ENCODE measurements at regions not wholly inside any gene's neighbourhood (a gene's known extent, or its start where the extent isn't known, plus 50 kb on each side); places are given as distances from the start of the nearest gene placed in this dataset.
"Not testable (repeated sequence)": the region's sequence is repeated elsewhere in the genome, so short reads cannot be mapped to it uniquely, and the experiment has no call there.

- DNase-seq = no peak
- TF ChIP-seq POLR2A (IDR thresholded peaks at IDR 0.05; ENCODE audit: low read length) = no peak
- TF ChIP-seq GATA1 (IDR thresholded peaks at IDR 0.05; ENCODE audit: low read depth, low read length) = no peak
Observed at GRCh38 chr4:53844133-53844532, 220.3 kb downstream of the CHIC2 start.

- no peak for TF ChIP-seq GATA1 (IDR thresholded peaks at IDR 0.05; ENCODE audit: low read depth, low read length)
- no peak for TF ChIP-seq POLR2A (IDR thresholded peaks at IDR 0.05; ENCODE audit: low read length)
- no peak for DNase-seq
Observed at GRCh38 chr4:53841711-53842110, 222.7 kb downstream of the CHIC2 start.

GRCh38 chr4:53840643-53841042, 223.8 kb downstream of the CHIC2 start:
- TF ChIP-seq GATA1 (IDR thresholded peaks at IDR 0.05; ENCODE audit: low read depth, low read length) (no peak), POLR2A (IDR thresholded peaks at IDR 0.05; ENCODE audit: low read length) (no peak)
- DNase-seq = no peak

GRCh38 chr4:53833302-53834003, 231.0 kb downstream of the CHIC2 start:
- DNase-seq = not testable (repeated sequence)

- DNase-seq = no peak
- no peak for TF ChIP-seq GATA1 (IDR thresholded peaks at IDR 0.05; ENCODE audit: low read depth, low read length)
- no peak for TF ChIP-seq POLR2A (IDR thresholded peaks at IDR 0.05; ENCODE audit: low read length)
Observed at GRCh38 chr4:53832549-53832948, 231.9 kb downstream of the CHIC2 start.

- no peak for DNase-seq
- no peak for TF ChIP-seq GATA1 (IDR thresholded peaks at IDR 0.05; ENCODE audit: low read depth, low read length)
Observed at GRCh38 chr4:53830511-53830910, 233.9 kb downstream of the CHIC2 start.

GRCh38 chr4:53821179-53821851, 230.0 kb upstream of the LNX1 start:
- no peak for DNase-seq
- TF ChIP-seq GATA1 (IDR thresholded peaks at IDR 0.05; ENCODE audit: low read depth, low read length) (no peak), POLR2A (IDR thresholded peaks at IDR 0.05; ENCODE audit: low read length) (no peak)

GRCh38 chr4:53818104-53818503, 226.8 kb upstream of the LNX1 start:
- DNase-seq = no peak
- TF ChIP-seq GATA1 (IDR thresholded peaks at IDR 0.05; ENCODE audit: low read depth, low read length) = no peak
- no peak for TF ChIP-seq POLR2A (IDR thresholded peaks at IDR 0.05; ENCODE audit: low read length)

- TF ChIP-seq GATA1 (IDR thresholded peaks at IDR 0.05; ENCODE audit: low read depth, low read length) (no peak), POLR2A (IDR thresholded peaks at IDR 0.05; ENCODE audit: low read length) (no peak)
- DNase-seq = no peak
Observed at GRCh38 chr4:53816561-53816960, 225.3 kb upstream of the LNX1 start.

GRCh38 chr4:53815281-53815680, 224.0 kb upstream of the LNX1 start:
- no peak for DNase-seq
- no peak for TF ChIP-seq POLR2A (IDR thresholded peaks at IDR 0.05; ENCODE audit: low read length)
- no peak for TF ChIP-seq GATA1 (IDR thresholded peaks at IDR 0.05; ENCODE audit: low read depth, low read length)

GRCh38 chr4:53813998-53814397, 222.7 kb upstream of the LNX1 start:
- TF ChIP-seq POLR2A (IDR thresholded peaks at IDR 0.05; ENCODE audit: low read length) = no peak
- TF ChIP-seq GATA1 (IDR thresholded peaks at IDR 0.05; ENCODE audit: low read depth, low read length) = no peak
- no peak for DNase-seq

GRCh38 chr4:53810643-53811042, 219.4 kb upstream of the LNX1 start:
- TF ChIP-seq GATA1 (IDR thresholded peaks at IDR 0.05; ENCODE audit: low read depth, low read length) = no peak
- no peak for TF ChIP-seq POLR2A (IDR thresholded peaks at IDR 0.05; ENCODE audit: low read length)
- no peak for DNase-seq

GRCh38 chr4:53809816-53810215, 218.5 kb upstream of the LNX1 start:
- TF ChIP-seq POLR2A (IDR thresholded peaks at IDR 0.05; ENCODE audit: low read length) = no peak
- TF ChIP-seq GATA1 (IDR thresholded peaks at IDR 0.05; ENCODE audit: low read depth, low read length) = no peak
- no peak for DNase-seq

- TF ChIP-seq POLR2A (IDR thresholded peaks at IDR 0.05; ENCODE audit: low read length) = no peak
- no peak for TF ChIP-seq GATA1 (IDR thresholded peaks at IDR 0.05; ENCODE audit: low read depth, low read length)
- DNase-seq = no peak
Observed at GRCh38 chr4:53805291-53805690, 214.0 kb upstream of the LNX1 start.

GRCh38 chr4:53804719-53805118, 213.4 kb upstream of the LNX1 start:
- peak; percentile 40 to 58 for DNase-seq
- TF ChIP-seq GATA1 (IDR thresholded peaks at IDR 0.05; ENCODE audit: low read depth, low read length) (no peak), POLR2A (IDR thresholded peaks at IDR 0.05; ENCODE audit: low read length) (no peak)

Measured in erythroblast (primary cell).